ENCODE measurements at regions not wholly inside any gene's neighbourhood (a gene's known extent, or its start where the extent isn't known, plus 50 kb on each side); places are given as distances from the start of the nearest gene placed in this dataset.
A peak's percentile ranks its signal among the peaks of the same experiment; 100 is the strongest.

DNA sequence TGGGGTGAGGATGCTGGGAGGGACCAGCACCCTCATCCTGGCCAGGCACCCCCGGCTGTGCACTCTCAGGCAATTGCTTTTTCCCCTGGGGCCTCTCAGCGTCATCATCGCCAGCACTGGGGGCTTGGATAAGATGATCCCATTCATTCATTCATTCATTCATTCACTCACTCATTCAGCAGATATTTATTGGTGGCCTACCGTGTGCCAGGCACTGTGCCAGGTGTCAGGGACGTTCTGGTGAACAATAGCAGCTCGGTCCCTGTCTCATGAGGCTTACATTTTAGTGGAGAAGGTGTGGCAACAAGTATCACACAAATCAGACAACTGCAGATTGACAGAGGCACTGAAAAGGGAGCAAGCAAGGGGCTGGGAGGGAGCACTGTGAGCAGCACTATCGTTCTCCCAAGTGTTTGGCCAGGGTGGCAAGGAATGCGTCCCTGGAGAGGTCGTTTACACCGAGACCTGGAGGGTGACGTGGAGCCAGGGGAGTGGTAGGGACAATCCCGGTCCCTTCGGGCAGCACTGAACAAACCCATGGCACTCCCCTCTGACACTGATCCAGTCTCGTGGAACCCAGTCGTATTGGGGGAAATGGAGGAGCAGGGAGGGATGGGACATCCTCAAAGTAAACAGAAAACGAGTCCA lies 124.1 kb downstream of the PAPOLA start:
- FAIRE-seq: no peak

More for the DNA sequence above, 124.1 kb downstream of the PAPOLA start:
- H4K8ac ChIP-seq (ENCODE audit: extremely low read depth, insufficient read depth, low read length): no peak overlapping the region
- H2BK12ac ChIP-seq (ENCODE audit: low read depth, low read length): no peak overlapping the region
- WGBS, 2 experiments (ENCODE audit: extremely low coverage in 1 of 2, insufficient coverage in 1 of 2, insufficient read length in 1 of 2, insufficient replicate concordance in 2 of 2, low coverage in 1 of 2, low lambda C conversion rate in 2 of 2, missing lambda C conversion rate in 1 of 2): 89% methylated on average over 16 of the region's 16 CpGs; no CpG with 5 or more reads in 1 of the 2 experiments
- H2AK5ac ChIP-seq (ENCODE audit: low read depth, low read length): 0 out of 2 replicates have a peak overlapping the region, but pooled peaks have one; percentile 39
- H2BK20ac ChIP-seq (ENCODE audit: low read length): no peak overlapping the region
- no peak overlapping the region for H3K56ac ChIP-seq (replicated peaks; ENCODE audit: insufficient read length, low read depth, low read length)
- no peak overlapping the region for H2BK15ac ChIP-seq (ENCODE audit: low read length)
- H4K20me1 ChIP-seq (replicated peaks in 1 of 2; ENCODE audit: control insufficient read depth in 1 of 2, insufficient read depth in 2 of 2, low read length in 2 of 2): no peaks in the 10 kb centered on the region
- peaks cover 0 to 3% (median under 1%) of the 10 kb centered on the region in 4 experiments; a peak in 2 of 7 replicates for H3K4me1 ChIP-seq (replicated peaks in 1 of 4; ENCODE audit: control insufficient read depth in 3 of 4, insufficient read depth in 4 of 4, low read length in 3 of 4)
- no peak overlapping the region for H3K4me2 ChIP-seq (ENCODE audit: insufficient read depth in 1 of 2, low read depth in 2 of 2, low read length in 2 of 2)
- H3K79me1 ChIP-seq (ENCODE audit: low read depth, low read length): no peaks in the 10 kb centered on the region
- no peak for TF ChIP-seq KDM5A (IDR thresholded peaks at IDR 0.05; ENCODE audit: low read length)
- no peak for TF ChIP-seq TBP (IDR thresholded peaks at IDR 0.05; ENCODE audit: low read depth, low read length)
- no peak for TF ChIP-seq GABPA (IDR thresholded peaks at IDR 0.05; ENCODE audit: borderline replicate concordance, insufficient read depth, low read length)
- TF ChIP-seq CREB1 (IDR thresholded peaks at IDR 0.05): no peak
- TF ChIP-seq CTBP2 (IDR thresholded peaks at IDR 0.05; ENCODE audit: borderline replicate concordance, insufficient read depth, insufficient read length, low read length): no peak
- no peak for TF ChIP-seq EZH2 (IDR thresholded peaks at IDR 0.05; ENCODE audit: low read depth, low read length, severe bottlenecking)
- no peak for TF ChIP-seq EGR1 (IDR thresholded peaks at IDR 0.05; ENCODE audit: borderline replicate concordance, low read depth, low read length)
- TF ChIP-seq RXRA (IDR thresholded peaks at IDR 0.05; ENCODE audit: insufficient read depth, low read depth, low read length): no peak
- TF ChIP-seq HDAC2 (IDR thresholded peaks at IDR 0.05; ENCODE audit: borderline replicate concordance in 1 of 2, low read depth in 2 of 2, low read length in 2 of 2): no peak
- no peak for TF ChIP-seq BACH1 (IDR thresholded peaks at IDR 0.05; ENCODE audit: low read length)
- TF ChIP-seq, protein P1, sequence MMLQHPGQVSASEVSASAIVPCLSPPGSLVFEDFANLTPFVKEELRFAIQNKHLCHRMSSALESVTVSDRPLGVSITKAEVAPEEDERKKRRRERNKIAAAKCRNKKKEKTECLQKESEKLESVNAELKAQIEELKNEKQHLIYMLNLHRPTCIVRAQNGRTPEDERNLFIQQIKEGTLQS (IDR thresholded peaks at IDR 0.05; ENCODE audit: insufficient read depth, low read depth, low read length): no peak
- TF ChIP-seq, protein P2, sequence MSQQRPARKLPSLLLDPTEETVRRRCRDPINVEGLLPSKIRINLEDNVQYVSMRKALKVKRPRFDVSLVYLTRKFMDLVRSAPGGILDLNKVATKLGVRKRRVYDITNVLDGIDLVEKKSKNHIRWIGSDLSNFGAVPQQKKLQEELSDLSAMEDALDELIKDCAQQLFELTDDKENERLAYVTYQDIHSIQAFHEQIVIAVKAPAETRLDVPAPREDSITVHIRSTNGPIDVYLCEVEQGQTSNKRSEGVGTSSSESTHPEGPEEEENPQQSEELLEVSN (IDR thresholded peaks at IDR 0.05): no peak
- no peaks in the 10 kb centered on the region for H3K79me2 ChIP-seq (ENCODE audit: control insufficient read depth in 1 of 2, insufficient read depth in 2 of 2, low read length in 2 of 2)
- POLR2A ChIA-PET (ENCODE audit: partially characterized antibody): no interaction called here
- no peak overlapping the region for H3K23ac ChIP-seq (ENCODE audit: insufficient read length)
- H3K27me3 ChIP-seq (replicated peaks in 1 of 4; ENCODE audit: control insufficient read depth in 3 of 4, extremely low read depth in 1 of 4, insufficient read depth in 3 of 4, low read length in 3 of 4): no peaks in the 10 kb centered on the region
- H3K4ac ChIP-seq (replicated peaks; ENCODE audit: insufficient read length, low read depth, low read length): no peak overlapping the region
- no peak overlapping the region; the same call in 1 of the 2 replicates for H2BK5ac ChIP-seq (ENCODE audit: low read depth, low read length)
- H3K18ac ChIP-seq (ENCODE audit: extremely low read depth, low read length): no peak overlapping the region
- H3K4me3 ChIP-seq (ENCODE audit: extremely low read depth in 1 of 4, insufficient read depth in 2 of 4, low read depth in 3 of 4, low read length in 4 of 4): no peak overlapping the region
- H3K9ac ChIP-seq (replicated peaks in 1 of 4; ENCODE audit: extremely low read depth in 1 of 4, low read depth in 3 of 4, low read length in 3 of 4): no peak overlapping the region
- H2AFZ ChIP-seq (ENCODE audit: low read length): no peak overlapping the region; the same call in 1 of the 2 replicates
- H4K5ac ChIP-seq (ENCODE audit: insufficient read length, low read depth, low read length): no peak overlapping the region
- H3K9me3 ChIP-seq (ENCODE audit: insufficient read depth in 2 of 2, low read depth in 1 of 2, low read length in 1 of 2): peaks cover 0 to 4% of the 10 kb centered on the region in 2 experiments; a peak in 1 of 4 replicates
- H3K23me2 ChIP-seq (ENCODE audit: low read depth, low read length): no peaks in the 10 kb centered on the region
- no peak overlapping the region for H3K14ac ChIP-seq (ENCODE audit: insufficient read length)
- CTCF ChIA-PET (ENCODE audit: partially characterized antibody): interaction anchor here (0.6 to 2.6 kb wide), 4 partner anchors 22 to 318 kb away, joined by 3 to 10 read pairs (median 4); no protein-coding TSS in a partner anchor
- no peak overlapping the region for H2BK120ac ChIP-seq (replicated peaks; ENCODE audit: low read depth, low read length)
- H4K91ac ChIP-seq (replicated peaks; ENCODE audit: insufficient read length, low read length): no peak overlapping the region
- H3K27ac ChIP-seq (ENCODE audit: low read depth, low read length): no peak overlapping the region
- DNase-seq (ENCODE audit: low read depth in 1 of 2, low spot score in 2 of 2): no peak
- H3K36me3 ChIP-seq (ENCODE audit: control insufficient read depth in 2 of 4, insufficient read depth in 4 of 4, low read length in 3 of 4): no peaks in the 10 kb centered on the region
